ENCODE measurements at regions not wholly inside any gene's neighbourhood (a gene's known extent, or its start where the extent isn't known, plus 50 kb on each side); places are given as distances from the start of the nearest gene placed in this dataset.

DNA sequence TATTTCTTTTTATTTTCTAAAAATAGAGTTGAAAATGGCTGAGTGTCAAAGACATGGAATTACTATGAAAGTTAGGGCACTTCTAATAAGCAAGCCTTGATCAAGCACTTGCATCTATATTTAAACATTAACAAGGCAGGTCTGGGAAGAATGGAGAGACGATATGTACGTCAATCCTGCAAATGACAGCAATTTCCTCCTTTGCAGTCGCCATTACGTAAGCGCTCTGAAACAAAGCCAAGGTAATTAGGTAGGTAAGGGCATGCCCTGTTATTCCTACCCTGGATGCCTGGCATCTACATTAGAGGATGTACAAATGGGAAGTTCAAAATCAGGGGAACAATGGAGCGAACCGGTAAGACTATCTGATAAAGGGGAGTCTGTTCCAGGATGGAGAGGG is 664.0 kb upstream of the ARGLU1 start:
- ChIA-PET POLR2A (no interaction called here), CTCF (interaction anchor here (1.1 kb wide), 1 partner anchor 20 kb away, joined by 4 read pairs; no protein-coding TSS in a partner anchor)
- Histone ChIP-seq H3K9me3 (ENCODE audit: control insufficient read depth, insufficient read depth, low read depth, low read length) (no peaks in the 10 kb centered on the region), H3K36me3 (ENCODE audit: control insufficient read depth in 2 of 2, insufficient read depth in 1 of 2, low read length in 2 of 2) (no peaks in the 10 kb centered on the region), H3K4me3 (ENCODE audit: low read depth, low read length) (no peak overlapping the region), H3K4me1 (ENCODE audit: control insufficient read depth, insufficient read depth, low read length) (no peaks in the 10 kb centered on the region), H3K27ac (ENCODE audit: extremely low read depth, low read depth, low read length) (no peak overlapping the region)
- TF ChIP-seq ZNF175 (tag by site-specific recombination; IDR thresholded peaks at IDR 0.05), result no peak
- no peak for TF ChIP-seq ZIC2 (tag by site-specific recombination; IDR thresholded peaks at IDR 0.05)
- no peak for TF ChIP-seq PRDM6 (tag by site-specific recombination; IDR thresholded peaks at IDR 0.05)
- no peak for TF ChIP-seq ZNF23 (tag by site-specific recombination; IDR thresholded peaks at IDR 0.05; ENCODE audit: borderline replicate concordance)
- TF ChIP-seq ZNF155 (tag by site-specific recombination; IDR thresholded peaks at IDR 0.05), result no peak
- TF ChIP-seq SP3 (tag by site-specific recombination; IDR thresholded peaks at IDR 0.05), result no peak
- TF ChIP-seq EGR2 (tag by site-specific recombination; IDR thresholded peaks at IDR 0.05; ENCODE audit: low read depth), result no peak
- TF ChIP-seq HOXD13 (CRISPR knock-in tag; IDR thresholded peaks at IDR 0.05; ENCODE audit: borderline replicate concordance), result no peak
- TF ChIP-seq, protein P1, sequence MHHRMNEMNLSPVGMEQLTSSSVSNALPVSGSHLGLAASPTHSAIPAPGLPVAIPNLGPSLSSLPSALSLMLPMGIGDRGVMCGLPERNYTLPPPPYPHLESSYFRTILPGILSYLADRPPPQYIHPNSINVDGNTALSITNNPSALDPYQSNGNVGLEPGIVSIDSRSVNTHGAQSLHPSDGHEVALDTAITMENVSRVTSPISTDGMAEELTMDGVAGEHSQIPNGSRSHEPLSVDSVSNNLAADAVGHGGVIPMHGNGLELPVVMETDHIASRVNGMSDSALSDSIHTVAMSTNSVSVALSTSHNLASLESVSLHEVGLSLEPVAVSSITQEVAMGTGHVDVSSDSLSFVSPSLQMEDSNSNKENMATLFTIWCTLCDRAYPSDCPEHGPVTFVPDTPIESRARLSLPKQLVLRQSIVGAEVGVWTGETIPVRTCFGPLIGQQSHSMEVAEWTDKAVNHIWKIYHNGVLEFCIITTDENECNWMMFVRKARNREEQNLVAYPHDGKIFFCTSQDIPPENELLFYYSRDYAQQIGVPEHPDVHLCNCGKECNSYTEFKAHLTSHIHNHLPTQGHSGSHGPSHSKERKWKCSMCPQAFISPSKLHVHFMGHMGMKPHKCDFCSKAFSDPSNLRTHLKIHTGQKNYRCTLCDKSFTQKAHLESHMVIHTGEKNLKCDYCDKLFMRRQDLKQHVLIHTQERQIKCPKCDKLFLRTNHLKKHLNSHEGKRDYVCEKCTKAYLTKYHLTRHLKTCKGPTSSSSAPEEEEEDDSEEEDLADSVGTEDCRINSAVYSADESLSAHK (tag by site-specific recombination; IDR thresholded peaks at IDR 0.05), result no peak
- no peak for TF ChIP-seq ZNF623 (tag by site-specific recombination; IDR thresholded peaks at IDR 0.05)
- TF ChIP-seq ZNF660 (tag by site-specific recombination; IDR thresholded peaks at IDR 0.05), result no peak
- TF ChIP-seq, protein P2, sequence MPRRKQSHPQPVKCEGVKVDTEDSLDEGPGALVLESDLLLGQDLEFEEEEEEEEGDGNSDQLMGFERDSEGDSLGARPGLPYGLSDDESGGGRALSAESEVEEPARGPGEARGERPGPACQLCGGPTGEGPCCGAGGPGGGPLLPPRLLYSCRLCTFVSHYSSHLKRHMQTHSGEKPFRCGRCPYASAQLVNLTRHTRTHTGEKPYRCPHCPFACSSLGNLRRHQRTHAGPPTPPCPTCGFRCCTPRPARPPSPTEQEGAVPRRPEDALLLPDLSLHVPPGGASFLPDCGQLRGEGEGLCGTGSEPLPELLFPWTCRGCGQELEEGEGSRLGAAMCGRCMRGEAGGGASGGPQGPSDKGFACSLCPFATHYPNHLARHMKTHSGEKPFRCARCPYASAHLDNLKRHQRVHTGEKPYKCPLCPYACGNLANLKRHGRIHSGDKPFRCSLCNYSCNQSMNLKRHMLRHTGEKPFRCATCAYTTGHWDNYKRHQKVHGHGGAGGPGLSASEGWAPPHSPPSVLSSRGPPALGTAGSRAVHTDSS (tag by site-specific recombination; IDR thresholded peaks at IDR 0.05), result no peak
- TF ChIP-seq ZNF146 (tag by site-specific recombination; IDR thresholded peaks at IDR 0.05), result no peak
- TF ChIP-seq PBX3 (CRISPR knock-in tag; IDR thresholded peaks at IDR 0.05), result no peak
- TF ChIP-seq PRDM2 (tag by site-specific recombination; IDR thresholded peaks at IDR 0.05; ENCODE audit: borderline replicate concordance), result no peak
- TF ChIP-seq, protein P3, sequence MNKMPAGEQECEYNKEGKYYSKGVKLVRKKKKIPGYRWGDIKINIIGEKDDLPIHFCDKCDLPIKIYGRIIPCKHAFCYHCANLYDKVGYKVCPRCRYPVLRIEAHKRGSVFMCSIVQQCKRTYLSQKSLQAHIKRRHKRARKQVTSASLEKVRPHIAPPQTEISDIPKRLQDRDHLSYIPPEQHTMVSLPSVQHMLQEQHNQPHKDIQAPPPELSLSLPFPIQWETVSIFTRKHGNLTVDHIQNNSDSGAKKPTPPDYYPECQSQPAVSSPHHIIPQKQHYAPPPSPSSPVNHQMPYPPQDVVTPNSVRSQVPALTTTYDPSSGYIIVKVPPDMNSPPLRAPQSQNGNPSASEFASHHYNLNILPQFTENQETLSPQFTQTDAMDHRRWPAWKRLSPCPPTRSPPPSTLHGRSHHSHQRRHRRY (tag by site-specific recombination; IDR thresholded peaks at IDR 0.05), result no peak
